NT2/D1 (cell line): ENCODE measurements at regions not wholly inside any gene's neighbourhood (a gene's known extent, or its start where the extent isn't known, plus 50 kb on each side); places are given as distances from the start of the nearest gene placed in this dataset.
"Not testable (repeated sequence)": the region's sequence is repeated elsewhere in the genome, so short reads cannot be mapped to it uniquely, and the experiment has no call there.

Experiments
- DNase-seq: peaks from one replicate; pipeline ENCODE4 v3.0.0-alpha.2; 2011; ENCODE audit warnings: low read depth, low spot score
- H3K27me3 ChIP-seq: 2 replicates; pipeline ENCODE4 v1.6.0; 2011; ENCODE audit warnings: mild to moderate bottlenecking; ENCODE audit not compliant: insufficient read length, insufficient read depth
- H3K36me3 ChIP-seq: 2 replicates; pipeline ENCODE4 v1.6.1; 2011; ENCODE audit warnings: mild to moderate bottlenecking, low read length, mixed read lengths; ENCODE audit not compliant: insufficient read depth, insufficient read length
- H3K4me1 ChIP-seq: 2 replicates; pipeline ENCODE4 v1.5.1; 2011; ENCODE audit not compliant: insufficient read depth, insufficient read length
- H3K4me3 ChIP-seq: 2 replicates; pipeline ENCODE4 v1.5.1; 2011; ENCODE audit warnings: low read depth; ENCODE audit not compliant: insufficient read length
- H3K9ac ChIP-seq: 2 replicates; pipeline ENCODE4 v1.6.0; 2011; ENCODE audit warnings: low read depth; ENCODE audit not compliant: insufficient read length
- H3K9me3 ChIP-seq: 2 replicates; pipeline ENCODE4 v1.5.1; 2011; ENCODE audit warnings: mild to moderate bottlenecking, low read length; ENCODE audit not compliant: insufficient read depth
- SUZ12 ChIP-seq: IDR thresholded peaks from 2 replicates; pipeline ENCODE4 v1.6.1; 2011; ENCODE audit not compliant: insufficient read length, insufficient read depth; ENCODE audit errors: extremely low read depth
- YY1 ChIP-seq: IDR thresholded peaks from 2 replicates; pipeline ENCODE4 v1.6.1; 2011; ENCODE audit not compliant: insufficient read length, insufficient read depth
- ZNF274 ChIP-seq: IDR thresholded peaks from 2 replicates; pipeline ENCODE4 v1.6.1; 2011; ENCODE audit warnings: mild to moderate bottlenecking, low read depth, low read length

DNA sequence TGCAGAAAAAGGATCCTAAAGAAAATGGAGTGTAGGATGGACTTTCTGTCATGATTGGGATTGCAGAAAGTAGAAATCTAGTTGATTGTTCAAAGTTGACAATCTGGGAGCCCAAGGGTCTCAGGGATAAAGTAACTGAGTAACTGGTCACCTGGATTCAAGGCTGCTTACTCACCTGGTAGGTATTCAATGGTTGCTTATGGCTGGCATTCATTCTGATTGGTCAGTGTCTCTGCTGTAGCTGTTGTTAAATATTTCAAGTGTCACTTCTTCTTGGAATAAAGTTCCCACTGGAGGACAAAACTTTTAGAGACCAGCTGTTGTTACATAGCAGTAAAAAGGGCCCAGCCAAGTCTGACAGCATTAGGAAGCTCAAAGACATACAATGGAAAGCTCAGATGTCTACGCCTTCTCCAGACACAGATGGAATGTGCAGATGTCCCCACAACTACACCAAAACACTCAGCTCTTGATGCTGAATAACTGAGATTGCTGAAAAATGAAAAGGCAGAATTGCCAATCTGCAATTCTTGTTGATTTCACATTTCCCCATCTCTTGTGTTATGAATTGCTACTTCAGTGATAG lies 106.9 kb downstream of the ZNF467 start:
- TF ChIP-seq YY1 (no peak), SUZ12 (no peak), ZNF274 (no peak)
- H3K36me3 ChIP-seq = no peaks in the 10 kb centered on the region
- no peak for DNase-seq

DNA sequence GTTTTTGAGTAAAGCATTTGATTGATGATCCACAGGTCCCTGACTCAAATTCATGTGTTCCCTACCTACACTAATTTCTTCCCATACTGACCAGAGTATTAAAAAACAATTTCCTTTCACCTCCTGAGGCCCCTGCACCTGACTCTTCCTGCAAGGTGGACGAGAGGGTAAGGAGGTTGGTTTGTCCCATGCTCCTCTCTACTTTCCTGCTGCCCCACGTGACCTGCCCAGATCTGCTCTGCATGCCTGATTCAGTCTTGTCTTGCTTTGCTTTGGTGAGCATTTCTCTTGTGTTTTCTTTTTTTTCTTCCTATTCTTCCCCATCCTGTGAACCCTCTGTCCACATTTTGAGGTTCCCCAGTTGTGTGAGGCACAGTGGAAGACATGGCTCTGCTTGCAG lies 107.8 kb downstream of the ZNF467 start:
- not testable (repeated sequence) for H3K36me3 ChIP-seq, H3K4me3 ChIP-seq, H3K9ac ChIP-seq, H3K27me3 ChIP-seq, H3K4me1 ChIP-seq, DNase-seq, H3K9me3 ChIP-seq

More for the DNA sequence above, 106.9 kb downstream of the ZNF467 start:
- Histone ChIP-seq H3K4me3 (no peak overlapping the region), H3K9ac (no peak overlapping the region), H3K4me1 (peaks cover 4% of the 10 kb centered on the region), H3K27me3 (no peaks in the 10 kb centered on the region), H3K9me3 (peaks cover 9% of the 10 kb centered on the region; the same call in 1 of the 2 replicates)

DNA sequence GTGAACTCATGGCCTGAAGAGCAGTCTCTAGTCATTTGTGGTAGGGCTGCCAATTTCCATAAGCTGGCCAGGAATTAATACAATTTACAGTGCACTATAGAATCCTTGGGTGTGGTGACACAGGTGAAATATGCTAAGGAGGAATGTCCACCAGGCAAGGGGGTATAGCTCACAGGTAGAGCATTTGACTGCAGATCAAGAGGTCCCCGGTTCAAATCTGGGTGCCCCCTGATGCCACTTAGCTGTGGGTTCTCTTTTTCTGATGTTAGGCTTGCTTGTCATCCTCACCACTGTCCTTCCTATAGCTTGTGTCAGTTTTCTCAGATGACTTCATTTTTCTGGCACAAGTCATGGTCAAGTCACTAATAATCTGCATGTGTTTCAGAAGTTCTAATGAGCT lies 108.7 kb downstream of the ZNF467 start:
- no peak overlapping the region for H3K4me3 ChIP-seq
- H3K27me3 ChIP-seq = no peaks in the 10 kb centered on the region
- H3K9ac ChIP-seq = no peak overlapping the region
- peaks cover 4% of the 10 kb centered on the region for H3K4me1 ChIP-seq
- peaks cover 9% of the 10 kb centered on the region; the same call in 1 of the 2 replicates for H3K9me3 ChIP-seq
- DNase-seq = no peak
- H3K36me3 ChIP-seq = no peaks in the 10 kb centered on the region
- no peak for TF ChIP-seq SUZ12
- TF ChIP-seq YY1 = no peak
- TF ChIP-seq ZNF274 = no peak

DNA sequence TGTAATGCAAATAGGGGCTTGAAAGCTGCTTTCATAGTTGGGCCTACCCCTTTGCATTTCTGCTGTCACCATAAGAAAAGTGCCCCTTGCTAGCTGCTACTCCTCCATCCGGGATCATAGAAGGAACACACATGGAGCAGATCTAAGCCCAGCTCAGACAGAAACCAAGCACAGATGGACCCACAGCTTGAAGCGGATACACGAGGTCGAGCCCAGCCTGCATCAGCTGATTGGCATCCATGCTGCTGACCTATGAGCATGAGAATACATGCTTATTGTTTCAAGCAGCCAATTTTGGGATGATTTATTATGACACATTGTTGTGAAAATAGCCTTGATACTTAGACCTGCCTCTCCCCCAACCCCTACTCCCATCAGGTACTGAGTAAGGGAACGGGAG lies 109.2 kb downstream of the ZNF467 start:
- H3K4me3 ChIP-seq = no peak overlapping the region
- DNase-seq = no peak

DNA sequence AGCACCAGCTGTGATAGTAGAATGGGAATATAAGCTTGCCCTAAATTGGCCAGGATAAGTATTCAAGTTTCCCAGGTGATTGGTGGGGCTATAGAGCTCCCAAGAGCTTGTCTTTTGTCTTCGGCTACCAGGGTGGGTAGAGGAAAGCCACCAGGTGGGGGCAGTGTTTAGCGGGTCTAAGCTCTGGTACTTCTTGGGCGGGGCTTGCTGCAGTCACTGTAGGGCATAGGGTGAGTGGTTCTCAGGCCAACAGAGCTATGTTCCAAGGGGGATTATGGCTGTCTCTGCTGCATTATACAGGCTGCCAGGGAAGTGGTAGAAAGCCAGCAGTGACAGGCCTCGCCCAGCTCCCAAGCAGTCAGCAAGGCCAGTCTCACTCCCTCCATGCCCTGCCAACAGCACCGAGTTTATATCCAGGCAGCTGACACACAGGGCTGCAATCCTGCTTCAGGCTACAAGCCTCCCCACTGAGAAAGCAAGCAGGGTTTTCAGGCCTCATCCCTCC lies 110.7 kb downstream of the ZNF467 start:
- TF ChIP-seq YY1 (no peak), SUZ12 (no peak), ZNF274 (no peak)
- Histone ChIP-seq H3K9me3 (peaks cover 9% of the 10 kb centered on the region; the same call in 1 of the 2 replicates), H3K9ac (no peak overlapping the region), H3K36me3 (no peaks in the 10 kb centered on the region), H3K27me3 (no peaks in the 10 kb centered on the region), H3K4me1 (peaks cover 4% of the 10 kb centered on the region), H3K4me3 (no peak overlapping the region)
- DNase-seq = peak; percentile 89

More for the DNA sequence above, 109.2 kb downstream of the ZNF467 start:
- Histone ChIP-seq H3K9me3 (peaks cover 9% of the 10 kb centered on the region; the same call in 1 of the 2 replicates), H3K4me1 (peaks cover 4% of the 10 kb centered on the region), H3K9ac (no peak overlapping the region), H3K27me3 (no peaks in the 10 kb centered on the region), H3K36me3 (no peaks in the 10 kb centered on the region)
- TF ChIP-seq YY1 (no peak), SUZ12 (no peak)

DNA sequence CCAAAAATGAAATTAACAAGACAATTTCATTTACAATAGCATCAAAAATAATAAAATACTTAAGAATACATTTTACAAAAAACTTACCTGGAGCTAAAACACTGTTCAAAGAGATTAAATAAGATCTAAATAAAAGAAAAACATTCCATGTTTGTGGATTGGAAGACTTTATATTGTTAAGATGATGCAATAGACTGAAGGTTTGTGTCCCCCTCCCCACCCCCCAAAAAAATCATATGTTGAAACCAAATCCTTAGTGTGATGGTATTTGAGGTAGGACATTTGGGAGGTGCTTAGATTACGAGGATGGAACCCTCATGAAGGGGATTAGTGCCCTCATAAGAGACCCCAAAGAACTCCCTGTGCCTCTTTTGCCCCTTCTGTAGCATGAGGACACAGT lies 117.6 kb downstream of the ZNF467 start:
- Histone ChIP-seq H3K36me3 (no peaks in the 10 kb centered on the region), H3K27me3 (no peaks in the 10 kb centered on the region), H3K9me3 (peaks cover 4% of the 10 kb centered on the region; the same call in 1 of the 2 replicates), H3K4me1 (no peaks in the 10 kb centered on the region), H3K4me3 (no peak overlapping the region), H3K9ac (no peak overlapping the region)
- no peak for DNase-seq
- TF ChIP-seq YY1 (no peak), ZNF274 (no peak), SUZ12 (no peak)

DNA sequence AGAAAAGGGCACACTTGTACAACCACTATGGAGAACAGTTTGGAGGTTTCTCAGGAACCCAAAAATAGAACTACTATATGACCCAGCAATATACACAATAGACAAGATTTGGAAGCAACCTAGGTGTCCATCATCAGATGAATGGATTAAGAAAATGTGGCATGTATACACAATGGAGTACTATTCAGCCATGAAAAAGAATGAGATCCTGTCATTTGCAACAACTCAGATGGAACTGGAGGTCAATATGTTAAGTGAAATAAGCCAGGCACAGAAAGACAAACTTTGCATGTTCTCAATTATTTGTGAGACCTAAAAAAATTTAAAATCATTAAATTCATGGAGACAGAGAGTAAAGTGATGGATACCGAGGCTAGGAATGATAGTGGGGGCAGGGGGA lies 118.8 kb downstream of the ZNF467 start:
- H3K27me3 ChIP-seq = no peaks in the 10 kb centered on the region
- H3K4me1 ChIP-seq = no peaks in the 10 kb centered on the region
- TF ChIP-seq YY1 = no peak
- peaks cover 4% of the 10 kb centered on the region; the same call in 1 of the 2 replicates for H3K9me3 ChIP-seq
- no peaks in the 10 kb centered on the region for H3K36me3 ChIP-seq
- no peak overlapping the region for H3K4me3 ChIP-seq
- DNase-seq = no peak
- no peak overlapping the region for H3K9ac ChIP-seq

DNA sequence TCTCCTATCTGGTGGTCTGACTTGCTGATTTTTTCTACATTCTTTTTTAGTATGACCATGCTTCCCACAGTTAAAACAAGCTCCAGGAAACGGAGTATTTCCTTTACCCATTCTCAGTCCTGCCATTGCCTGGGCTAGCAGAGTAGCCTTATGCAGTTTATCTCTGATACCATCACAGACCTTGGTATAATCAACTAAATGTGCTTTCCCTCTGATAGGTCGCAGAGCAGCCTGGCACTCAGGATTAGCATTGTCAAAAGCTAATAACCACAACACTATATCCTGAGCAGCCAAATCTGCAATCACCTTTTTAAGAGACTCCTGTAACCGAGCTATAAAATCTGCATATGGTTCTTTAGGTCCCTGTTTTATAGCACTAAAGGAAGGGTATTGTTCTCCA lies 123.2 kb downstream of the ZNF467 start:
- H3K36me3 ChIP-seq, H3K9me3 ChIP-seq, H3K4me1 ChIP-seq, H3K4me3 ChIP-seq, DNase-seq, H3K27me3 ChIP-seq, H3K9ac ChIP-seq: not testable (repeated sequence)
